Naive B cell (primary cell): ENCODE measurements at regions not wholly inside any gene's neighbourhood (a gene's known extent, or its start where the extent isn't known, plus 50 kb on each side); places are given as distances from the start of the nearest gene placed in this dataset.

Experiments
- ATAC-seq, 2 donors: fragments of 150-1000 bp; cut with Tn5 transposase; 2 replicates each; pipeline ENCODE4 v1.10.0; 2021; ENCODE audit warnings: low read depth in 2 of 2, mild to moderate bottlenecking in 2 of 2, moderate library complexity in 2 of 2
- DNase-seq: peaks from one replicate; pipeline ENCODE4 v3.0.0; 2022
- H3K27ac Mint-ChIP-seq, 6 donors: one replicate each; pipeline ENCODE4 v1.8.0; 2020 to 2022; ENCODE audit warnings: mild to moderate bottlenecking in 6 of 6, mixed read lengths in 6 of 6, moderate library complexity in 5 of 6, inconsistent platforms in 2 of 6
- H3K27me3 Mint-ChIP-seq, 3 donors: one replicate each; pipeline ENCODE4 v1.8.0; 2021 to 2022; ENCODE audit warnings: mixed read lengths in 3 of 3, mild to moderate bottlenecking in 1 of 3
- H3K36me3 Mint-ChIP-seq, 2 donors: one replicate each; pipeline ENCODE4 v1.8.0; 2020 to 2022; ENCODE audit warnings: mixed read lengths in 2 of 2, inconsistent platforms in 1 of 2, mild to moderate bottlenecking in 1 of 2
- H3K4me1 Mint-ChIP-seq, 3 donors: one replicate each; pipeline ENCODE4 v1.8.0; 2020 to 2022; ENCODE audit warnings: mixed read lengths in 3 of 3, inconsistent platforms in 1 of 3, mild to moderate bottlenecking in 1 of 3, moderate library complexity in 1 of 3
- H3K4me3 Mint-ChIP-seq, 8 donors: one replicate each; pipeline ENCODE4 v1.8.0; 2020 to 2022; ENCODE audit warnings: mild to moderate bottlenecking in 8 of 8, mixed read lengths in 8 of 8, moderate library complexity in 8 of 8, inconsistent platforms in 2 of 8
- H3K9me3 Mint-ChIP-seq, 7 donors: one replicate each; pipeline ENCODE4 v1.8.0; 2020 to 2022; ENCODE audit warnings: mixed read lengths in 7 of 7, mild to moderate bottlenecking in 5 of 7, inconsistent platforms in 2 of 7, moderate library complexity in 1 of 7

GRCh38 chr6:102313699-102314098, 920.2 kb downstream of the GRIK2 start:
- no peak for DNase-seq
- no peak for ATAC-seq
- H3K9me3 Mint-ChIP-seq = peaks cover 0 to 14% (median 4%) of the 10 kb centered on the region in 7 donors
- no peaks in the 10 kb centered on the region for H3K4me1 Mint-ChIP-seq
- H3K27me3 Mint-ChIP-seq = no peaks in the 10 kb centered on the region
- H3K4me3 Mint-ChIP-seq = no peak overlapping the region
- H3K36me3 Mint-ChIP-seq = peaks cover 0 to 5% of the 10 kb centered on the region in 2 donors
- no peak overlapping the region for H3K27ac Mint-ChIP-seq

GRCh38 chr6:102309700-102310099, 916.2 kb downstream of the GRIK2 start:
- H3K27me3 Mint-ChIP-seq = no peaks in the 10 kb centered on the region
- H3K4me1 Mint-ChIP-seq = no peaks in the 10 kb centered on the region
- ATAC-seq = no peak
- peaks cover 0 to 28% (median 10%) of the 10 kb centered on the region in 7 donors for H3K9me3 Mint-ChIP-seq
- no peak for DNase-seq
- H3K27ac Mint-ChIP-seq = no peak overlapping the region
- H3K4me3 Mint-ChIP-seq = no peak overlapping the region
- H3K36me3 Mint-ChIP-seq = peaks cover 0 to 8% of the 10 kb centered on the region in 2 donors

GRCh38 chr6:102300350-102300749, 906.8 kb downstream of the GRIK2 start:
- DNase-seq = no peak
- H3K36me3 Mint-ChIP-seq = no peaks in the 10 kb centered on the region
- no peak overlapping the region for H3K27ac Mint-ChIP-seq
- no peaks in the 10 kb centered on the region for H3K27me3 Mint-ChIP-seq
- peaks cover 4 to 22% (median 11%) of the 10 kb centered on the region in 7 donors for H3K9me3 Mint-ChIP-seq
- no peak overlapping the region for H3K4me3 Mint-ChIP-seq
- ATAC-seq = no peak
- H3K4me1 Mint-ChIP-seq = no peaks in the 10 kb centered on the region

- H3K4me3 Mint-ChIP-seq = no peak overlapping the region
- no peaks in the 10 kb centered on the region for H3K27me3 Mint-ChIP-seq
- H3K36me3 Mint-ChIP-seq = no peaks in the 10 kb centered on the region
- H3K4me1 Mint-ChIP-seq = no peaks in the 10 kb centered on the region
- no peak for DNase-seq
- peaks cover 2 to 32% (median 11%) of the 10 kb centered on the region in 7 donors for H3K9me3 Mint-ChIP-seq
- no peak overlapping the region for H3K27ac Mint-ChIP-seq
- no peak for ATAC-seq
Measured at GRCh38 chr6:102298051-102298450, 904.5 kb downstream of the GRIK2 start.
